NCI-H1436 treated with DMSO at 0.1 percent for 48 hours (cell line): ENCODE measurements at regions not wholly inside any gene's neighbourhood (a gene's known extent, or its start where the extent isn't known, plus 50 kb on each side); places are given as distances from the start of the nearest gene placed in this dataset.
A peak's percentile ranks its signal among the peaks of the same experiment; 100 is the strongest.
"Not testable (repeated sequence)": the region's sequence is repeated elsewhere in the genome, so short reads cannot be mapped to it uniquely, and the experiment has no call there.

ENCODE experiments used
- DNase-seq: peaks from one replicate; lab custom pipeline; 2025; lab: John Stamatoyannopoulos, UW

DNA sequence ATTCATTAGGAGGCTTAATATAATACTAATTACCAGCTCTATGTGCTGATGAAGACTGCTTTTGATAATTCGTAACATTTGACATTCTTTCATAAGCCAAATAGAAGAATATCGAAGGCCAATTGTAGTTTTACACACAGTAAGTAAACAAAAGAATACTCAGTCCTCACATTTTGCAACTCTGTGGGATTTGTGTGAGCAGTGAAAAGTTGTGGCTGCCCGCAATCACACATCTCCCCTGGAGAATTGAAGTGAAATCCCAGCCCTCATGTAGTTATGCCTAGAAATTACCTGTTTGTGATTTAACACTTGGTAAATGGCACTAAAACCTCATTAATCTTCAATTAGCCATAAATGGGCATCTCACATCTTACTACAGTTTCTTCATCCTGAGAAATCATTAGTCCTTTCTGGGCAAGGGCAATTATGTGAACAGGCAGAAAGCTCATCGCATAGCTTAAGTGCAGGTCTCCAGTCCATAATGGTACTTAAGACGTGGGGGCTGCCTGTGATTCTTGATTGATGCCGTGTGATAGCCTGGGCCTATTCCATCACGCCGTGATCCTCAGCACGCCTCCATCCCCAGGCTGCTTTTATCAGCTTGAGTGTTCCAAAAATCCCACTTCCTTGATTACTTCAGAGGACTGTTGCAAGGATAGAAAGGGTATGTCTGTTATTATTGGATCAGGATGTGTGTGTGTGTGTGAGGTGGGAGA, 97.9 kb upstream of the METTL14 start:
- no peak for DNase-seq

DNA sequence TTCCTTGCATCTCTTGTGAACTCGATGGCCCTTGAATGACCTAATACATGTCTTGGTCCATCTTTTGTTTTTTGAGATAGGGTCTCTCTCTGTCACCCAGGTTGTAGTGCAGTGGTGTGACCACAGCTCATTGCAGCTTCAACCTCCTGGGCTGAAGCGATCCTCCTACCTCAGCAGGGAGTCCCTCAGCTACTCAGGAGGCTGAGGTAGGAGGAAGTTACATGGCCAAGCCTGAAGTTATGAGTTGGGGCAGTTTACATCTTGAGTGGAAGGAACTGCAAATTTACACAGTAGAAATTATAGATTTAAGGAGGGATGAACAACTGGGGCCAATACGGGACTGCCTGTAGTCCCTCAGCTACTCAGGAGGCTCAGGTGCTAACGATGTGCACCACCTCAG, 97.2 kb upstream of the METTL14 start:
- DNase-seq: no peak

DNA sequence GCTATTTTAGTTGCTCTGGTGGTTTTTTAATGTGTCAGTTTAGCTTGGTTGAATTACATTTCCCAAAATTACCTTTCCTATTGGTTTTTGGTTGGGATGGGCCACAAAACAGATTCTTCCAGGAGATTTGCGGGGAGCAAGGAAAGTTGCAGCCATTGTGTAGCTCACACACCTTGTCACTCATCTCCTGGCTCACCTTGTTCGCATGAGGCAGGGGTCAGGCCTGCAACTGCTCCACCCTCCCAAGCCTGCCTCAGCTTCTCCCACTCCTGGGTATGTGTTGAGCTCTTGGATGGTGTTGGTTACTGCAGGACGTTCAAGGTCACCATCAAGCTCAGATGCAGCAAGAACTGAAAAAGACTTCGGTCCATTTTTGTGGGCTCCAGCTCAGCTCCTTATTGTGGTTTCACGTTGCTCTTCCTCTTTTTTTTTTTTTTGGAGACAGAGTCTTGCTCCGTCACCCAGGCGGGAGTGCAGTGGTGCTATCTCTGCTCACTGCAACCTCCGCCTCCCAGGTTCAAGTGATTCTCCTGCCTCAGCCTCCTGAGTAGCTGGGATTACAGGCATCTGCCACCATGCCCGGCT, 95.6 kb upstream of the METTL14 start:
- no peak for DNase-seq

DNA sequence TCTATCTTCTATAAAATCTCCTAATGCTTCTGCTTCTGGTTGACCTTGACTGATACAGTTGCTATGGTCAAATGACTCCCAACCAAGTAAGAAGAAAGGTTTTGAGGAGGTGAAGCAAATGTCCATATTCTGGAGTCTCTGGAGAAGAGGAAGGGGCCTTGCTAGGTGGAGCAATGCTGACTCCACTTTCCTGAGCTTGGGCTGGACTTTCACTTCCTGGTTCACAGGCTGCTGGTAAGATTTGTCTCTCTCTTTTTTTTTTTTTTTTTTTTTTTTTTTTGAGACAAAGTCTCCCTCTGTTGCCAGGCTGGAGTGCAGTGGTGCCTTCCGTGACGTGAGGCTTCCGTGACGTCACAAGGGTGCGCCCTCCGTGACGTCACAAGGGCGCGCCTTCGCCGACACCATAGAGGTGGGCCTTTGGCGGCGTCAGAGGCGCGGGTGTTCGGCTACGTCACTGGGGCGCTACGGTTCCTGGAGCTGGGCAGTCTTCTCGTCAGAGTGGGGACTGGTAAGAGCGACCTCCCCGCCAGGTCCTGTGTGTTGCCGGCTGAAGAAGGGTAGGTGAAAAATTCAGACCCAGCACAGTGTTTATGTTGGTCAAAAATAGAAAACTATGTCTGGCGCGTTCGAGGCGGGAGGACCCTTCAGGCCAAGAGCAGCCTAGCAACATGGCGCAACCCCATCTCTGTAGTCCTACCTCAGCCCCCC, 93.7 kb upstream of the METTL14 start:
- peak; percentile 45 for DNase-seq

DNA sequence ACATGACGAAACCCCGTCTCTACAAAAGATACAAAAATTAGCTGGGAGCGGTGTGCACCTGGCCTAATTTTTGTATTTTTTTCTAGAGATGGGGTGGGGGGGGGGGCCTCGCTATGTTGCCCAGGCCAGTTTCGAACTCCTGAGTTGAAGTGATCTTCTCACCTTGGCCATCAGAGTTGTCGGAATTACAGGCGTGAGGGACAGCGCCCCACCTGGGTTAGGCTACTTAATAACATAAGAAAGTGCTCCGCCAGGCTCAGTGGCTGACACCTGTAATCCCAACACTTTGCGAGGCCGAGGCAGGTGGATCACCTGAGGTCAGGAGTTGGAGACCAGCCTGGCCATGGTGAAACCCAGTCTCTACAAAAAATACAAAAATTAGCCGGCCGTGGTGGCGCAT, 92.9 kb upstream of the METTL14 start:
- not testable (repeated sequence) for DNase-seq

DNA sequence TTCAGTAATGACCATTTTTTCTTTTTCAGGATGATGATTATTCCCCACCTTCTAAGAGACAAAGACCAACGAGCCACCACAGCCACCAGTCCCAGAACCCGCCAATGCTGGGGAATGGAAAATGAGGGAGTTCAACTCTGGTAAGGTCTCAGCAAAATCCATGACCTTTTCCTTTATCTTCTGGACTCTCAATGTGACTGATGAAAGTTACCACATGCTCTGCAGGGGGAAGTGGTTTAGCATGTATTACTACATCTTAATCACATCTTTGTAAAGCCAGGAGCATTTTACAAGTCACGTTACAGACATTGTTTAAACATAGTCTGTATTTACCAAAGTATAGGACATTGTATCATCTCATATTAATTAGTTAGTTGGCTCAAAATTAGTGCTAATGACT, 89.3 kb upstream of the METTL14 start:
- not testable (repeated sequence) for DNase-seq

DNA sequence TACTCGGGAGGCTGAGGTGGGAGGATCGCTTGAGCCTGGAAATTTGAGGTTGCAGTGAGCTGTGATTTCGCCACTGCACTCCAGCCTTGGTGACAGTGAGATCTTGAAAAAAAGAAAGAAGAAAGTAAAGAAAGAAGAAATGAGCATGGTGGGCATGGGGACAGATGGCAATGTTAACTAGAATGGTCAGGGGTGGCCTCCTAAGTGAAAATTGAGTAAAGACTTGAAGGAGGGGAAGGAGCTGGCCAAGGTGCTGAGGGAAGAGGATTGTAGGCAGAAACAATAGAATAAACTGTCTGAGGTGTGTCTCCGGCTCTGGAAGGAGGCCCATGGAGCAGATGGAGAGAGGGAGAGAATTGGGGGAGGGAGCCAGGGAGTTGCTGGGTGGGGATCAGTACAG, 60.1 kb upstream of the METTL14 start:
- DNase-seq: not testable (repeated sequence)

DNA sequence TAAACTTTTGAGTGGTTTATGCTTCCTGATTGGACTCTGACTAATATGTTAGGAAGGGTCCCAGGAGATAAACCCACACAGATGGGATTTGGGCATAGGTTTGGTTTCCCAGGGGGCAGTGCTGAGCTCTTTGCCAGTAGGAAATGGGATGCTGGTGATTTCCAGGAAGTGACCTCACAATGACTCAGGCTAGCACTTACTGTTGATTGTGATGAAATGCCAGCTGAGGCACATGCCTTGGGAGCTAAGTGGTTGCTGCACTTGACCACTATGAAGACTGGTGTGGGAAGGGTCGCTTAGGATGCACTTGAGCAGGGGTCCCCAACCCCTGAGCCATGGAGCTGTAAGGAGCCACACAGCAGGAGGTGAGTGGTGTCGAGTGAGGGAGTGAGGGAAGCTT, 55.5 kb upstream of the METTL14 start:
- not testable (repeated sequence) for DNase-seq

DNA sequence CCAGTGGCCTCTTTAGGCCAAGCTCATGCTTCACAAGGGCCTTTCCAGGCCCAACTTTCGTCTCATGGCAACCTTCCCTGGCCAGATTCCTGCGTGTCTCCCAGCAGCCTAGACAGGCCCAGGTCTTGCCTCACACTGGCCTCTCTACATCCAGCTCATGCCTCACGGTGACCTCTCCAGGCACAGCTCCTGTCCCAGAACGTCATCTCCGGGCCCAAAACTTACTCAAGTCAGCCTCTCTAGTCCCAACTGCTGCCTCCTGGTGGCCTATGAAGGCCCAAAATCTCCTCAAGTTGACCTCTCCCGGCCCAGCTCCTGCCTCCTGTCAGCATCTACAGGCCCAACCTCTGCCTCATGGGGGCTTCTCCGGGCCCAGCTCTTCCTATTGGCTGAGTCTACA, 54.3 kb upstream of the METTL14 start:
- DNase-seq: not testable (repeated sequence)

DNA sequence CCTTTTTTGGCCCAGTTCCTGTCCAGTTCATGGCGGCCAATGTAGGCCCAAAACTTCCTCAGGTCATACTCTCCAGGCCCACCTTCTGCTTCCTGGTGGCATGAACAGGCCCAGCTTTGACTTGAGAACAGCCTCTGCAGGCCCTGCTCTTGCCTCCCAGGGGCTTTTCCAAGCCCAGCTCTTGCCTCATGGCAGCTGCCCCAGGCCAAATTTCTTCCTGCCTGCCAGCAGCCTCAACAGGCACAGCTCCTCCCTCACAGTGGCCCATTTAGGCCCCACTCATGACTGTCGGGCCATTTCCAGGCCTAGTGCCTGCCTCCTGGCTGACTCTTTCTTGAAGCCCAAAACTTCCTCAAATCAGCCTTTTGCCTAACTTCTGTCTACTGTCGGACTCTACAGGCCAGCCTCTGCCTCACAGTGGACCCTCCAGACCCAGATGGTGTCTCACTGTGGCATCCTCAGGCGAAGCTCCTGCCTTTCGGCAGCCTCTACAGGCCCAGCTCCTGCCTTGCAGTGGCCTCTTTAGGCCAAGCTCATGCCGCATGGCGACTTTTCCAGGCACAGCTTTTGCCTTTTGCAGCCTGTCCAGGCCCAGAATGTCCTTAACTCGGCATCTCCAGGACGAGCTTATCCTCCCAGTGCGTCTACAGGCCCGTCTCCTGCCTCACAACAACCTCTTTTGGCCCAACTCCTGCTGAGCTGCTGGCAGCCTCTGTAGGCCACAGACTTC, 53.7 kb upstream of the METTL14 start:
- not testable (repeated sequence) for DNase-seq

DNA sequence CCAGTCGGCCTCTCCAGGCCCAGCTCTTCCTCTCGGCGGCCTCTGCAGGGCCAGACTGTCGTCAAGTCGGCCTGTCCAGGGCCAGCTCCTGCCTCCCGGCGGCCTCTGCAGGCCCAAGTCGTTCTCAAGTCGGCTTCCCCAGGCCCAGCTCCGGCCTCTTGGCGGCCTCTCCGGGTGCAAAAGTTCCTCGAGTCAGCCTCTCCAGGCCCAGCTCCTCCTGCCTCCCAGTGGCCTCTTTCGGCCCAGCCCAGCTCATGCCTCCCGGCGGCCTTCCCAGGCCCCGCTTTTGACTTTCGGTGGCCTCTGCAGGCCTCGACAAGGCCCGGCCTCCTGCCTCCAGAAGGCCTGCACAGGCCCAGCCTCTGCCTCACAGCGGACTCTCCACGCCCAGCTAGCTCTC, 51.7 kb upstream of the METTL14 start:
- not testable (repeated sequence) for DNase-seq

DNA sequence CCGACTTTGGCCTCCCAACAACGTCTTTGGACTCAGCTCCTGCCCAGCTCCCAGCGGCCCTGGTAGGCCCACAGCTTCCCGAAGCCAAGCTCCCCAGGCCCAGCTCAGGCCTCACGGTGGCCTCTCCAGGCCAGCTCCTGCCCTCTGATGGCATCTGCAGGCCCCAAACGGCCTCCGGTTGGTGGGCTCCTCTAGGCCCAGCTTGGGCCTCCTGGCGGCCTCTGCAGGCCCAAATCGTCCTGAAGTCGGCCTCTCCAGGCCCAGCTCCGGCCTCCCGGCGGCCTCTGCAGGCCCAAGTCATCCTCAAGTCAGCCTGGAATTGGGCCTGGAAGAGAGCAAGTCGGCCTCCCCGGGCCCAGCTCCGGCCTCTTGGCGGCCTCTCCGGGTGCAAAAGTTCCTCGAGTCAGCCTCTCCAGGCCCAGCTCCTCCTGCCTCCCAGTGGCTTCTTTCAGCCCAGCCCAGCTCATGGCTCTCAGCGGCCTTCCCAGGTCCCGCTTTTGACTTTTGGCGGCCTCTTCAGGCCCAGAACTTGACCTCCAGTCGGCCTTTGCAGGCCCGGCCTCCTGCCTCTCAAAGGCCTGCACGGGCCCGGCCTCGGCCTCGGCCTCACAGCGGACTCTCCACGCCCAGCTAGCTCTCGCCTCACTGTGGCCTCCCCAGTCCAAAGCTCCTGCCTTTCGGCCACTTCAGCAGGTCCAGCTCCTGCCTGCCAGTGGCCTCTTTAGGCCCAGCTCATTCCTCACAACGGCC, 50.9 kb upstream of the METTL14 start:
- DNase-seq: not testable (repeated sequence)
